ENCODE measurements at regions not wholly inside any gene's neighbourhood (a gene's known extent, or its start where the extent isn't known, plus 50 kb on each side); places are given as distances from the start of the nearest gene placed in this dataset.

DNA sequence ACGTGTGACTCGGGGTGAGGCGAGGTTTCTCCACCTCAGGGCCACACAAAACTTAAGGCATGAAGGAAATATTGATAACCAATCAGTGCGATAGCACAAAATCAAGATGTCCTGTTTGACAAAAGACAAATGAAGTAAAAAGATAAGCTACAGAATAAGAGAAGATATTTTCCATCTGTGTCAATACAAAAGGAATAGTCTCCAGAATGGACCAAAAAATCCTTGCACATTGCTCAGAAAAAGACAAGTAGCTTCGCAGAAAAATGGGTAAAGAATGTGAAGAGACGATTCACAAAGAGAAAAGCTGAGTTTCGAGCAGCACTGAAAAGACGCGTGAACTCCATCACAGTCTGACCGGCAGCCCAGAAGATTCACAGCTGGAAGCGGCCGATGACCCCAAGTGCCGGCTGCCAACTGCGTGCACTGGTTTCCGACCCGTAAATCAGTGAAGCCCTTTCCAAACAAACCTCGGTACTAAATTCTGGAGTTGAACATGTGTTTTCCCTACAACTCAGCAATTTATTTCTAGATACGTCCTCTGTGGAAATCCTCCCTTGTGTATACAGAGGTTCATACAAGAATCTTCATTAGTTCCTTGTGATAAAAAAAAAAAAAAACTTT, 308.4 kb downstream of the BRD1 start:
- no peak for DNase-seq

DNA sequence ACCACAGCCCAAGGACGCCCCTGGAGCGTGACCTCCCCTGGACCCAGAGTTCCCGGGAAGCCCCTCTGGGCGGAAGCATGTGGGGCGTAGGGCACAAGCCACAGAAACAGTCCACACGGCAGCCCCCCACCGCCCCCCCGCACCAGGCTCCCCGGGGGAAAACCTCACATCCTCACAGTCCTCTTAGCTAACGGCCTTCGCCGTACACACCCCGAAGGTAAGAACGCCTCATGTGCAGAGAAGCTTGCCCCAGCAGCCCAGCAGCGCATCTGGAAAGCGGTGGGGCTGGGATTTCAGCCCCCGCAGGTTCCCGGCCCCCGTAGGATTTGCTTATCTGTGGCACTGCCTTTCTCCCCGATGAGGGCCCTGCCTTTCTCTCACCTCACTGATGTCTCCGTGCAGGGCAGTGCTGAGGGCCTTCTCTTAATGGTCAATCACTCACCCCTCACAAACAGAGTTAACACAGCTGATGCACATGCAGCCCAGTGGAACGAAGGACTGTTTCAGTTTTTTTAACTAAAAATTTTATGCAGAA, 309.2 kb downstream of the BRD1 start:
- no peak for DNase-seq

DNA sequence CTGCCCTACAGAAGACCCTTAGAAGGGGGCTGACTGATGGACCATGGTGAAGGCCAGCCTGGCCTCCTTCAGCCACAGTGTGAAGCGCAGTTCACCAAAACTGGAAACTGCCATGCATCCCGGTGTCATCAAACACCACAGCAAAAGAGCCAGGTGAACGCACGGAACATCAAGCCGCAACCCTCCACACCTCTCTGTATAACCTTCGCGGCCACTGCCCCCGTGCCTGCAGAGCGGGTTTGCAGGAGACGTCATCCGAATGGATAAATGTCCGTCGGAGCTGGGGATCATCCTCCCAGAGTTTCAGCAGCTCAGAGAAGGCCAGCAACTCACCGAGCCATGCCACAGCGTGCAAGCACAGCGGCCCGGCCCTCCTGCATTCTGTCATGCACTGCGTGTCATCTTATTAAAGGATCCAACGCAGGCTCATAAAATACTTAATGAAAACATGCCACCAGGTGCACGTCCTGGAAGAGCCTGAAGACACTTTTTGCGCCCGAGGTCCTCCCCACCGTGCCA, 309.9 kb downstream of the BRD1 start:
- DNase-seq: no peak

DNA sequence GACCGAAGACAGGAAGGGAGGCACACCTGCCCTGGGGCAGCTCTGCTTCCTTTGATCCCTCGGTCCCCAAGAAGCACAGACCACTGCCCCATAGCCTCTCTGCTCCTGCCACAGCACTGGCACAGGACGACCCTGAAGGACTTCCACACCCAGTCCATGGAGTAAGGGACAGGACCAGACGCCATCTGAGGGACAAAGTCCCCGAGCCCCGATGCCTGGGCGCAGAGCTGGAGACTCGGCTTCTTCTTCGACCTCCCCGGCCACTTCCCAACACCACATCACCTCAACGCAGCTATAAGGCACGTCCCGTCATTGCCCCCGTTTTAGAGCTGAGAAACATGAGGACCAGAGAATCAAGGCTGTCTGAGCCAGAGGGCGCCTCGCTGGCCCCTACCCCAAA, 310.5 kb downstream of the BRD1 start:
- no peak for DNase-seq

DNA sequence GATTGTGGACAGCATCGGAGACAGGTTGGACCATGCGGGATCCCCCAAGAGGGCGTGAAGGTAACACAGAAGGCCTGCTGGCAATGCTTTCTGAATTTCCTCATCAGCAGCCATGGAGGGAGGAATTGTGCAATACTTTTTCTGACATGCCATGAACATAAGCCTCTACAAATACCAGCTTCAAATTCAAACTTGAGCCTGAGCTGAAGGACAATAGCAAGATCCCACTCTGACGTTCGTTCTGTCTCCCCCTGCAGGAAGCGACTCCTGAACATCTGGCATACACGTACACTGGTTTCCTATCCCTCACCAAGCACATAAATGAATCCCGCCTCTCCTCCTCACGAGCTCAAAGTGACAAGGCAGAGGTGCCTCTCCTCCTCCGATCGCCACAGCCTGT, 312.2 kb downstream of the BRD1 start:
- no peak for DNase-seq

DNA sequence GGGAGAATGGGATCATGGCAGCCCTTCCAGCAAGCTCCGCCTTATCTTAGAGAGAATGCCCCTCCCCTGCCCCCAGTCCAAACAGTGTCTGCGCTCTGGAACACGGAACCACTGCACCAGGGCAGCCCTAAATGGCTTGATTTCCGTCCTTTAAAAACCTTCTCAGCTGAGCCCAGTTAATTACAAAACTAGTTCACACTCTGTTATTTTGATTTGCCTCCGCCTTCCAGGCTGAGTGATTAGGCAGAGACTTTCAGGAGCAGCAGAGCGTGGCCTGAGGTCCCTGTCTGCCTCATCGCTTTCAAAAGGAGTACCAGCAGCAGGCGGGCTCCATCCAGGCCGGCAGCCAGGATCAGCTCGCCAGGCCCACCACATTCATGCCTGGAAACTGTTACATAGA, 313.0 kb downstream of the BRD1 start:
- no peak for DNase-seq

DNA sequence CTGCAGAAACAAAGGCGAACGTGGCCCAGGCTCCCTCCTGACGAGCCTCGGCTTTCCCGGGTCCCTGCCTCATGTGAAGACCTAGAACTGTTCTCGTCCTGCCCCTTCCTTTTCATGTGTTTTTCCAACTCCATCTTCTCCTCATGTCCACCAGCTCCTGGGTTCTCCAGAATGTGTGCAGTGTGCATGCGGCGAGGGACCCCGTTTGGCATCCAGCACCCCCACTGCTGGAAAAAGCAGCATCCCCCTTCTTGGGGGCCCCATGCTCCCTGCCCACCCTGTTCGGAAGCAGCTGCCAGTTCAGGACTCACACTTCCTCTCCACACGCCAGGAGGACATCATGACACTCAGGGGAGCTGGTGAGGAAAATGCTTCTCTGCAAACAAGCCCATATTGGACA, 313.5 kb downstream of the BRD1 start:
- DNase-seq: no peak

DNA sequence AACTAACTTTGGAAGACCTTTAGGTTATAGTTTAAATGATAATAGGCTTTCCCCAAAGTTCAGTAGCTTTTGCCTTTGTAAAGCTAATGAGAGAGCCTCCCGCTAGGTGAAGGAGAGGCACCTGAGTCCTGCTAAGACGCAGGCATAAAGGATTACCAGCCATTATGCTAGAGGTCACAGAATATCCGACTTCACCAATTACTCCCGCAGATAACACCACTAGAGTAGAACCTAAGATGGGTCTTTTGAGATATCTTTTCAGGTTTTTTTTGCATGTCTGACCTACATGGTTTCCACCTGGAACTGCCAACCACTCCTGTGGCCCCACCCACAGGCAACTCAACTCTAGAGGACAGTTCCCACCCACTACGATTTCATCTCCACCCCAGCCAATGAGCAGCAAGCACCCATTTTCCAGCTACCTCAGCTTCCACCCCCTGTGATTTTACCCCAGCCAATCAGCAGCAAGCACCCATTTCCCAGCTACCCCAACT, 314.3 kb downstream of the BRD1 start:
- DNase-seq: no peak

DNA sequence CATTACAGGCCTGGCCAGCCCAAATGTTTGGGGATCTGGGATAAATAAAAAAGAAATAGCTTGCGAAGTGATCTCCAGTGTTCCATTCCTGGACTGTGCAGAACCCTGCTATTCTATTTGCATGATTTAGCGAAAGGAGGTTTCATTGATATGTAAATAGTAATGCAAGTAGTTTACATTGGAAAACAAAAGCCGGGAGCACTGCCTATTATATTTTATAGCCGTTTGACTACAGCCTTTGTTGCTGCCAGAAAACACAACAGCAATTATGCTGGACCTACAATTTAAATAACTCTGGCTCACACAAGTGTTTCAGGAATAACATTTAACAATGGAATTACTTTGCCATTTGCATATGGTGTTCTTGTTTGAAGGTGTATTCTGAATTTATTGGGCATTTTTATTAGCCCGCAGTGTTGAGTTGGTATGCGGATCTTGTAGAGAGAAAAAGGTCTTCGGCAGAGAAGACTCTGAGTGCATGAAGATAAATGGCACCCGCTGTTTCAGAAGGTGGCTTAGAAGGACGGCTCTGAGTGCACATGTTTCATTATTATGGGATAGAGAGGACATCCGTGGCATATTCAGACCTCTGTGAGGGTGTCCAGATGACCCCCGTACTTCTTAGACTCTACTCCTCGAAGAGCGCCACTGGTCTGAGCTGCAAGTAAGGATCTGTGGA, 315.0 kb downstream of the BRD1 start:
- no peak for DNase-seq

DNA sequence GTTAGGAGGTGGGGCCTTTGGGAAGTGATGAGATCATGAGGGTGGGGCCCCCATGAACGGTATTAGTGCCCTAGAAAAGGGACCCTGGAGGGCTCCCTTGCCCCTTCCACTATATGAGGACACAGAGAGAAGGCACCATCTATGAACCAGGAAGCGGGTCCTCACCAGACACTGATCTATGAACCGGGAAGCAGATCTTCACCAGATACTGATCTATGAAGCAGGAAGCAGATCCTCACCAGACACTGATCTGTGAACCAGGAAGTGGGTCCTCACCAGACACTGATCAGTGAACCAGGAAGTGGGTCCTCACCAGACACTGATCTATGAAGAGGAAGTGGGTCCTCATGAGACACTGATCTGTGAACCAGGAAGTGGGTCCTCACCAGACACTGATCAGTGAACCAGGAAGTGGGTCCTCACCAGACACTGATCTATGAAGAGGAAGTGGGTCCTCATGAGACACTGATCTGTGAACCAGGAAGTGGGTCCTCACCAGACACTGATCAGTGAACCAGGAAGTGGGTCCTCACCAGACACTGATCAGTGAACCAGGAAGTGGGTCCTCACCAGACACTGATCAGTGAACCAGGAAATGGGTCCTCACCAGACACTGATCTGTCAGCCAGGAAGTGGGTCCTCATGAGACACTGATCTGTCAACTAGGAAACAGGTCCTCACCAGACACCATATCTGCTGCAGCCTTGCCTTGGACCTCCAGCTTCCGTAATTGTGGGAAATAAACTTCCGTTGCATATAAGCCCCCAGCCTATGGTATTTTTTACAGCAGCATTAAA, 316.1 kb downstream of the BRD1 start:
- DNase-seq: peak in 1 of 5 donors; percentile 31

DNA sequence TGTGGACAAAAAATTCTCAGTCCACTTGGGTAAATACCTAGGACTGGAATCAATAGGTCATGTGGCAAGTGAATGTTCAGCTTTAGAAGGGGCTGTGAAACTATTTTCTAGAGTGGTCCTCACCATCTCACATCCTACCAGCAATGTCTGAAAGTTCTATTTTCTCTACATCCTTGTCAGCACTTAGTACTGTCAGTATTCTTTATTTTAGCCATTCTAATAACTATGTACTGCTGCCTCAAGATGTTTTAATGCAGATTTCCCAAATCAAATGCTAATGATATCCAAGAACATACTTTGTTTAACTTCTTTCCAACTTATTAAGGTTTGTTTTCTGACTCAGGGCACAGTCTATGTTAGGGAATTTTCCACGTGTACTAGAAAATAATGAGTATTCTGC, 317.0 kb downstream of the BRD1 start:
- no peak for DNase-seq

DNA sequence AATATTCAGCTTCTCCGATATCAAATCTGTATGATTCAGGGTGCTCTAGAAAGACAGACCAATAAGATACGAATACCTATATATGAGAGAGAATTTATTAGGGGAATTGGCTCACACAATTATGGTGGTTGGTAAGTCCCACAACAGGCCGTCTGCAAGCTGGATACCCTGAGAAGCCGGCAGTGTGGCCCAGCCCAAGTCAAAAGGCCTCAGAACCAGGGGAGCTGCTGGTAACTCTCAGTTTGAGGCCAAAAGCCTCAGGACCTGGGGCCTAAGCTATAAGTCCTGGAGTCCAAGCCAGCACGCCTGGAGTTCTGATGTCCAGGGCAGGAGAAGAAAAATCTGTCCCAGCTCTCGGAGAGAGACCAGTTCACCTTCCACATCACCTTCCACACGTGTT, 318.7 kb downstream of the BRD1 start:
- no peak for DNase-seq

DNA sequence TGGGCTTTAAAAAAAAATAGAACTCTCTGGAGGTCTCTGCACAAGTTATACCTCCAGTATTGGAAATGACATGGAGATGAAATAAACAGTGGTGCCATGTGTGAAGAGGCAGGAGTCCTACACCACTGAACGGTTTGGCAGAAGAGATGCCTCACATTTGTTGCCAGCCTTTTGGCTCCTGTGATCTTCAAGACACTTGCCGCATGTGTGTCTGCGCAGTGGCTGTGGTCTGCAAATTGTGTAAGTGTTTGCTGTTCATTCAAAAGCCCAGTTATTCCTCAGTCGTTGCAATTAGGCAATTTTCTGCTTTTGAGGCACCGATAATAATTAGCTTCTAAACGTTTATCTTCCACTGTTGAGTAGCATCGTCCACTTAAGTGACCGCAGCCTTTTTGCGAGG, 319.1 kb downstream of the BRD1 start:
- no peak for DNase-seq

DNA sequence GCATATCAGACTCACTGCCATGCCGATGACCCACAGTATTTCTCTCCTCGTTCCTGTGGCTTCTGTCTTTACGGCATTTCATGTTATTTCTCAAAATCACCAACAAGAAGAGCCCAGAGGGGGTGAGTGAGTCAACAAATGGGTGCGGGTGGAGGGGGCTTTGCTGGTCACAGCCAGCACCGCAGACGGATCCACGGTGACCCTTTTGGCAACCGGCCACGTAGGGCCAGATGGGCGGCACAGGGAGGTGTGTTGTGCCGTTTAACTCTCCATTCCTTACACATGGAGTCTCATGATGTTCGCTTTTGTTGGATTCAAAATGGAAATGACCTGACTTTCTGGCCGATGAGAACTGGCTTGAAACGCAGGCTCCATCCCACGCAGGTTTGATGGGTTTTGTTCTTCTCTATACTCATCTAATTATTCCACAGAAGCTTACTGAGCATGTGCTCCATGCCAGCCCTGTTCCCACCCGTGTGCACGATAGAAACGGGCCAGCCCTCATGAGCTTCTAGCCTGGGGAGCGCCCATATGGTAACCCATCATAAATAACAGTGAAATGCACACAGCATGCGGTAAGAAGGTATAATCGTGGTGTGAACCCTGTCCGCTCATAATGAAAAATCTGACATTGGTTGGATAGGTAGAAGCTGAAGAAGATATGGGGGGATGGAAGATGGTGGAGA, 319.9 kb downstream of the BRD1 start:
- no peak for DNase-seq

DNA sequence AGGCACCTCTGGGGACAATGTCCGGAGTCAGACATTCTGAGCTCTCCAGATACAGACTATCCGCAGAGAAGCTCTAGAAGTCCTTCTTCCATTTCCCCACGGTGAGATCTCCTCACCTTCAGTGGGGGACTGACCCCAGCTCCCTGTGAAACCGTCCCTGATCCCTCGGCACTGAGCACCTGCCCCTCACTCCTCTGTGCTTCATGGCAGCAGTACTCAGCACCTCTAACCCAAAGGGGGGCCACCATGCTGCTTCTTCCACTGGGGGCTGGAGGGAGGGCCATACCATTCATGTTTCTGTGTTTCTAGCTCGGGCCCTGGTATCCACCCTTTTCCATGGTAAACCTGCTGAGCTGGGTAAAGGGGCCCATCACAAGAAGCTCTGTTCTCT, 321.7 kb downstream of the BRD1 start:
- no peak for DNase-seq

DNA sequence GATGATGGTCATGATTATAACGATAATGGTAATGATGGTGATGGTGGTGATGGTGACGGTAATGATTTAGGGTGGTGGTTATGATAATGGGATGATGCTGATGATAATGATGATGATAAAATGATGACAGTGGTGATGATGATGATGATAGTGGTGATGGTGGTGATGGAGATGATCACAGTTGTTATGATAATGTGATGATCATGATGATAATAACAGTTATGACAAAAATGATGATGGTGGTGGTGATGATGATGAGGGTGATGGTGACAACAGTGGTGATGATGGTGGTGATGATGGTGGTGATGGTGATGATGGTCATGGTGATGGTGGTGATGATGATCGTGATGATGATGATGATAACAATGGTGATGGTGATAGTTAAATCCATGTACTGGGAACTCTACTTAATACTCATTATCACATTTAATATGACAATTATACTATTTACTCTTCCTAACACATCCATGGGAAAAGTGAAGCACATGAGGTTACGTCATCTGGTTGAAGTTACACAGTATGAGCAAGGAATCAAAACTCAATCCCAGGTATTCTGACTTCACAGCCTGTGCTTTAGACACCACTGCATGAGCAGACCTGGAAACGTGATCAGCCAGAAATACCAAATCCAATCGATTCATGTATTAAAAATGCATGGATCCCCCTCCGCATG, 322.2 kb downstream of the BRD1 start:
- no peak for DNase-seq

DNA sequence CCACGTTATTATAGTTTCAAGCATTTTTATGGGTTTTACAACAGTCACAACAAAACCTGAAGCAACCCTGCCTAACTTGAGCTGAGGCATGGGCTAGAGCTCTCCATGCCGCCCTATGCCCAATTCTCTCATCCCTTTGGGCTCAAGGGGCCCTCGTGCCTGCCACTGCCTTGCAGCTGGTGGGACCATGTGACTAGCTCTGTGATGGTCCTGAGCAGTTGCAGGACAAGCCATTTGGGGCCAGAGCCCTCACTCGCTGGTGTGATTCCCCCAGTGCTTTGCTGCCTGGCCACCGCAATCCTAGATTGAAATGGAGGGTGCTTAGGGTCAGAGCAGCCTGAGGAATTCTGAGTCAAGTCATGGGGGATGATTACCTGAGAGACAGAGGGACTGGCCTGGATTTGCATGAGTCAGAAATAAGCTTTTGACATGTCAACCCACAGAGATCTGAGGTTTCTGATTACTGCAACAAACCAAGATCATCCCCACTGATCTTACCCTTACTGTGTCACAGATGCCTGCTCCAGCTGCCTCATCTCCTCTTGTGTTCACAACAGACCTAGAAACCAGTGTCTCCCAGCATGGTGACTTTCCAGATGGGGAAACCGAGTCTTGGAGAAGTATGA, 323.7 kb downstream of the BRD1 start:
- DNase-seq: peak in 1 of 5 donors; percentile 25

DNA sequence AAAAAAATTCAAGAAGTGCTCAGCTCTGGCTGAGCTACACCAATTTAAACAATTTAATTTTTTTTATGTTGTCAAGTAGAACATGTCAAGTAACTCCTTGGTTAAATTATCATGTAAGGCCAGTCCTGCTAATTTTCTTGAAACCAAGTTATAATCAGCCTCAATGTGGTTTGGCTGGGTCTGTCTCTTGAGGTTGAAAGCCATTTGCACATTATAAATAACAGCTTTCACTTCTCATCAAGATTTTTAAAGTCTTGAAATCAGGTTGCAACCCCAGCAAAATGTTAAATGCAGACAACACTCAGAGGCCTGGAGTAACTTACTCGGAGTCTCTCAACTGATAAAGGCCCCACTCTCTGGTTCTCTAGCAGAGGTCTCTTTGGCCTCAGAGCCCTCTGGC, 324.4 kb downstream of the BRD1 start:
- no peak for DNase-seq

DNA sequence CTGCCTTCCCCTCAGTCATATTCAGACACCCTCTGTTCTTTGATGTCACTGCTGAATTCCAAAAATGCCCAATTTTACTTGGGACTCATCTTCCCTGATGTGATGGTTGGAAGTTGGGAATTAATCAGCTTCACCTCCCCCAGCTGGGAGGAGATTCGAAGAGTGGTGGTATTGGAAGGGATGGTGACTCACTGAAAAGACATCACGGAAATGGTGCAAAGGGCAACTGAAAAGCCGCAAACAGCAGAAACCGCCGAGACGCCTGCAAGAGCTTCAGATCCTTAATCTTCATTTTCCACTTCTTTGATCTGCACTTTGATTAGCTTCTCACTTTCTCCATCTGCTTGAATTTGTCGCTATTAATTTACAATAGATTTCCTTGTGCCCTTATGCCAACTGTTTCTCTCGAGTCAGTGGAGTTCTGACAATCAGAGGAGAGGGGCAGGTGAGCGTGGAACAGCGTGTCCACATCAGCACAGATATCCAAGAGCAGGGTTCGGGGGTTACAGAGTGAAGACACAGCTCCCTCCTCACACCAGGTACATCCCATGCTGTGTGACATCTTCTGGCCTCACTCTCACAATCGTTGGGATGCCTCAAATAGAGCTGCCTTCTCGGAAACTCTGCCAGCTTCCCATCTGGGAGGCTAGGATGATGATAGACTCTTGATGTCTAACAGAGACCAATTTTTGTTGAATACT, 325.4 kb downstream of the BRD1 start:
- DNase-seq: peak in 1 of 5 donors; percentile 58

DNA sequence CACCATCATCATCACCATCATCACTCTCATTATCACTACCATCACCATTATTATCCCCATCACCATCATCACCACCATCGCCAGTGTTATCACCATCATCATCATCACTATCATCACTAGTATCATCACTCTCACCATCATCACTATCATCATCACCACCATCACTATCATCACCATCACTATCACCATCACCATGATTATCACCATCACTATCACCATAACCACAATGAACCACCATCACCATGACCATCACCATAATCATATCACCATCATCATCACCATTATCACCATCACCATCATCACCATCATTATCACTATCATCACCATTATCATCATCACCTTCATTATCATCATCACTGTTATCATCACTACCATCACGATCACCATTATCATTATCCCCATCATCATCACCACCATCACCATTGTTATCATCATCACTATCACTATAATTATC, 326.7 kb downstream of the BRD1 start:
- no peak for DNase-seq

DNA sequence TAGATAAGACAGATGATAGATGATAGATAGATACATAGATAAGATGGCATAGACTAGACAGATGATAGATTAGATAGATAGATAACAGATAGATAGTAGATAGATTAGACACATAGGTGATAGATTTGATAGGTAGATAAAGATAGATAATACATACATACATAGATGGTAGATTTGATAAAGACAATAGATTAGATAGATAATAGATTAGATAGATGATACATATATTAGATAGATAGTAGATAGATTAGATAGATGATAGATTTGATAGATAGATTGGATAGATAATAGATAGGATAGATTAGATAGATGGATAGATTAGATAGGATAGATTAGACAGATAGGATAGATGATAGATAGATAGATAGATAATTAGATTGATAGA, 327.6 kb downstream of the BRD1 start:
- DNase-seq: no peak
